ENCODE measurements at regions not wholly inside any gene's neighbourhood (a gene's known extent, or its start where the extent isn't known, plus 50 kb on each side); places are given as distances from the start of the nearest gene placed in this dataset.

DNA sequence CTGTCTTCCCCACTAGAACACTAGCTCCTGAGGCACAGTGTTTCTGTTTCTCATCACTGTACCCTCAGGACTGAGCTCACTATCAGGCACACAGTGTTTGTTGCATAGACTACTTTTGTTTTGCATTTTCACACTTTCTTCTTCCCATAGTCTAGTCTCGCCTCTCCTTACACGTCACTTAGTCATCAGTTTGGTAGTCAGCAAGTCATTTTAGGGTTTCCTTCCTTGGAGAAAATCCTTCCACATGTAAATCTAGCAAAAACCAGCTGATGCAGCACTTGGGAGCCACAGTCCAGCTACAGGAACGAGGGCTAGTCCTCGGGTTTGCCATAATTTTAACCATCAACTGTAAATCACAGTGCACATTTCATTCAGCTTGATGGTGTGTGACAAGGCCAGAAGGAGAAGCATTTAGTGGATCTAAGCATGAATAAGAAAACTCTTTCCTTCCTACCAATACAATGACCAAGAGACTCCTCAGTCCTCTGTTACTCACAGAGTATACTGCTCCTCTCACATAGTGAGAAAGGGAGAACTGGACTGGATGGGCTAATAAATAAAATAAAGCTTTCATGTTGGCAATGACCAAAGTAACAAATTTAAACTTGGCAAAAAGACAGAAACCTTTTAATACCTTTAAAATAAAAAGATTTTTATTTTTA lies 221.0 kb downstream of the KLF12 start:
- TF ChIP-seq, protein P1, sequence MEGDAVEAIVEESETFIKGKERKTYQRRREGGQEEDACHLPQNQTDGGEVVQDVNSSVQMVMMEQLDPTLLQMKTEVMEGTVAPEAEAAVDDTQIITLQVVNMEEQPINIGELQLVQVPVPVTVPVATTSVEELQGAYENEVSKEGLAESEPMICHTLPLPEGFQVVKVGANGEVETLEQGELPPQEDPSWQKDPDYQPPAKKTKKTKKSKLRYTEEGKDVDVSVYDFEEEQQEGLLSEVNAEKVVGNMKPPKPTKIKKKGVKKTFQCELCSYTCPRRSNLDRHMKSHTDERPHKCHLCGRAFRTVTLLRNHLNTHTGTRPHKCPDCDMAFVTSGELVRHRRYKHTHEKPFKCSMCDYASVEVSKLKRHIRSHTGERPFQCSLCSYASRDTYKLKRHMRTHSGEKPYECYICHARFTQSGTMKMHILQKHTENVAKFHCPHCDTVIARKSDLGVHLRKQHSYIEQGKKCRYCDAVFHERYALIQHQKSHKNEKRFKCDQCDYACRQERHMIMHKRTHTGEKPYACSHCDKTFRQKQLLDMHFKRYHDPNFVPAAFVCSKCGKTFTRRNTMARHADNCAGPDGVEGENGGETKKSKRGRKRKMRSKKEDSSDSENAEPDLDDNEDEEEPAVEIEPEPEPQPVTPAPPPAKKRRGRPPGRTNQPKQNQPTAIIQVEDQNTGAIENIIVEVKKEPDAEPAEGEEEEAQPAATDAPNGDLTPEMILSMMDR (IDR thresholded peaks at IDR 0.05; ENCODE audit: insufficient read depth, low read depth, low read length) = no peak
- Histone ChIP-seq H3K4me3 (ENCODE audit: low read depth, low read length) (no peak overlapping the region), H3K27me3 (ENCODE audit: control insufficient read depth, insufficient read depth, low read length) (no peaks in the 10 kb centered on the region), H3K36me3 (ENCODE audit: control insufficient read depth, insufficient read depth, low read length) (no peaks in the 10 kb centered on the region)
- ChIA-PET POLR2A (no interaction called here), CTCF (interaction anchor here (0.6 to 1.1 kb wide), 5 partner anchors 9 to 74 kb away, joined by 3 read pairs; no protein-coding TSS in a partner anchor)
- DNase-seq (ENCODE audit: low read depth) = no peak

GRCh38 chr13:73911361-73911760 lies 222.8 kb downstream of the KLF12 start:
- H3K36me3 ChIP-seq (ENCODE audit: control insufficient read depth, insufficient read depth, low read length) = no peaks in the 10 kb centered on the region
- DNase-seq (ENCODE audit: low read depth) = no peak
- no peaks in the 10 kb centered on the region for H3K27me3 ChIP-seq (ENCODE audit: control insufficient read depth, insufficient read depth, low read length)
- ChIA-PET CTCF (no interaction called here), POLR2A (no interaction called here)
- TF ChIP-seq, protein P1 (IDR thresholded peaks at IDR 0.05; ENCODE audit: insufficient read depth, low read depth, low read length) = no peak
- H3K4me3 ChIP-seq (ENCODE audit: low read depth, low read length) = no peak overlapping the region

- ChIA-PET POLR2A (no interaction called here), CTCF (no interaction called here)
- Histone ChIP-seq H3K27me3 (ENCODE audit: control insufficient read depth, insufficient read depth, low read length) (no peaks in the 10 kb centered on the region), H3K36me3 (ENCODE audit: control insufficient read depth, insufficient read depth, low read length) (no peaks in the 10 kb centered on the region), H3K4me3 (ENCODE audit: low read depth, low read length) (no peak overlapping the region)
- no peak for DNase-seq (ENCODE audit: low read depth)
- TF ChIP-seq, protein P1 (IDR thresholded peaks at IDR 0.05; ENCODE audit: insufficient read depth, low read depth, low read length) = no peak
Observed at GRCh38 chr13:73910733-73911132, 223.5 kb downstream of the KLF12 start.

DNA sequence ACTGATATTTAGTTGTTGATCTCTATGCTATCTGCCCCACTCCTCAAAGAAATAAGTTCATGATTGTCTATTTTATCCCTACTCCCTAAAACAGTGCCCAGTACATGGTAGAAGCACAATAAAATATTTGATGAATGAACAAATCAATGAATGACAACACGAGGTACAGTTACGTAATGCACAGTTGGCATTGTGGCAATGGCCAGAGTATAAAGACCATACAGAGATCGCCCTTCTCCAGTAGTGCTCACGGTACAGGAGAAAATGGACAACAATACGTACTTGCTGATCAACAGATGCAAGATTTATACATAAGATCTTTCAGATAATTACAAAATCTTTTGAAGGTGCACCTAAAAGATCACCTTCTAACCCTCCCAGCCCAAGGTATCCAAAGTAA lies 225.4 kb downstream of the KLF12 start:
- Histone ChIP-seq H3K4me3 (ENCODE audit: low read depth, low read length) (no peak overlapping the region), H3K36me3 (ENCODE audit: control insufficient read depth, insufficient read depth, low read length) (no peaks in the 10 kb centered on the region), H3K27me3 (ENCODE audit: control insufficient read depth, insufficient read depth, low read length) (no peaks in the 10 kb centered on the region)
- DNase-seq (ENCODE audit: low read depth) = no peak
- POLR2A ChIA-PET = no interaction called here
- TF ChIP-seq, protein P1 (IDR thresholded peaks at IDR 0.05; ENCODE audit: insufficient read depth, low read depth, low read length) = no peak
- CTCF ChIA-PET = no interaction called here

DNA sequence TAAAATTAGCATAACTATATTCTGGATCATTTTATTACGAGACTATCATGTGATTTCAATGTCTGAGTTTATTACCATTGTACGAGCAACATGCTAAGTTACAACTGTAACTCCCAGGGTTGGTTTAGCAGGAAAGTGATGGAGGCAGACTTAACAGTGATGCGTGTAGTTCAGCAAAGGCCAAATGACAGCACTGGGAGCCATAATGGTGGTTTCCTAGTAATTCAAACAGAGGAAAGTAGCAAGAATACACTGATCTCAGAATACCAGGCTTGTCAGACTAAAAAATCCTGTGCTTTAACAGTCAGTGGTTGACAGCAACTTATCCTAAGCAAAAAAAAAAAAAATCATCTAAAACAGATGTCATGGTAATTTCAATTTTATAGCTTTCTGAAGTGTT lies 229.6 kb downstream of the KLF12 start:
- TF ChIP-seq, protein P1 (IDR thresholded peaks at IDR 0.05; ENCODE audit: insufficient read depth, low read depth, low read length) = no peak
- Histone ChIP-seq H3K4me3 (ENCODE audit: low read depth, low read length) (no peak overlapping the region), H3K36me3 (ENCODE audit: control insufficient read depth, insufficient read depth, low read length) (no peaks in the 10 kb centered on the region), H3K27me3 (ENCODE audit: control insufficient read depth, insufficient read depth, low read length) (no peaks in the 10 kb centered on the region)
- ChIA-PET POLR2A (interaction anchor here (0.6 kb wide), 1 partner anchor 388 kb away, joined by 4 read pairs; no protein-coding TSS in a partner anchor), CTCF (interaction anchor here (0.6 to 0.9 kb wide), 3 partner anchors 8 to 1715 kb away, joined by 3 to 5 read pairs (median 5); no protein-coding TSS in a partner anchor)
- no peak for DNase-seq (ENCODE audit: low read depth)
